GM19238 (cell line): ENCODE measurements at regions not wholly inside any gene's neighbourhood (a gene's known extent, or its start where the extent isn't known, plus 50 kb on each side); places are given as distances from the start of the nearest gene placed in this dataset.
"Not testable (repeated sequence)": the region's sequence is repeated elsewhere in the genome, so short reads cannot be mapped to it uniquely, and the experiment has no call there.

ENCODE experiments used
- DNase-seq: peaks from one replicate; pipeline ENCODE4 v3.0.0; 2011; ENCODE audit warnings: low spot score; ENCODE audit not compliant: insufficient read length

DNA sequence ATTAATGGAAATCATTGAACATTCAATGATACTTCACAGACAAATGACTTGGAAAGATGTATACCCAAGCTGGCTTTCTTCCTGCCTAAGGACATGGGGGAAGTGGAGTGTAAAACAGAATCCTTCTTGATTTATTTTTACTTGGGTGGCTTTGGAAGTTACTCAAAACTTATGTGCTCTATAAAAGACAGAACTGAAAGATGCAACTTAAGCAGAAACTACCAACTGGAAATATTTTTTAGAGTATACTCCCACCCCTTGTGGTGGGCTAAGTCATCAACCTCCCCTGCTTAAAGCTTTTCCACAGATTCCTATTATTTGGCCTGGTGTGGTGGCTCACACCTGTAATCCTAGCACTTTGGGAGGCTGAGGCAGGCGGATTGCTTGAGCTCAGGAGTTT, 126.0 kb upstream of the ATP2B1 start:
- DNase-seq: no peak

- no peak for DNase-seq
These were observed 125.0 kb upstream of the ATP2B1 start for GRCh38 chr12:89833337-89834252.

- no peak for DNase-seq
These were observed 123.7 kb upstream of the ATP2B1 start for GRCh38 chr12:89832336-89832735.

DNA sequence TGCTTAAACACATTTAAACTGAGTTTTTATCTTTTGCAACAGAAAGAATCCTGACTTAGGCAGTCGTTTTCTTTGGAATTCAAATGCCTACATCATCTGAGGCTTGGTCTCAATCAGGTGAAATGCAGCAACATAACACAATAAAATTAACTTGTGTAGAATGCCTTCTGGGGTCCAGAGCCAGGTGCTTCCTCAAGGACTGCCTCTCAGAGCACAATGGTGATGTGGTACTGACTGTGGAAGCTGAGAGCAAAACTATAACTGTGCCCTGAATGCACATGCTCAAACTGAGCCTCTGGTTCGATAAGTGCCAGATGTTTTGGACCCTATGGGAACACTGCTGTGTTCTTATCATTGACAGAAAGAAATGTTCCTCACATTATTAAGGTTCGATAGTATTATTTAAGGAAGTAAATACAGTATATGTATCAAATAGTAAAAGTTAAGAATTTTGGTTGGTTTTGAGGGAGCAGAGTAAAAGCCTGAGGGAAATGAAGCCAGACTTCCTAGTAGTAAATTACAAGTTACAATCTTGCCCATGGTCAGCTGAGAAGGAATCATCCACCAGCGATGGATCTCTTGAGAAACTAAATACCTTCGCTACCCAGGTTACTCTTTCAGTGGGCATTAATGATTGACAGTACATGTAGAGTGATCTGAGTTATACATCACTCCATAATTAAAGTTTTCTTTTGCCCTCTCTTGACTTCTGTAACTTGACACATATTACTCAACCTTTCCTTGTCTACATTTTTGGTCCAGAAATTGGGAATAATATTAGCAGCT, 122.9 kb upstream of the ATP2B1 start:
- no peak for DNase-seq

- DNase-seq: no peak
These were observed 120.9 kb upstream of the ATP2B1 start for GRCh38 chr12:89829434-89829975.

DNA sequence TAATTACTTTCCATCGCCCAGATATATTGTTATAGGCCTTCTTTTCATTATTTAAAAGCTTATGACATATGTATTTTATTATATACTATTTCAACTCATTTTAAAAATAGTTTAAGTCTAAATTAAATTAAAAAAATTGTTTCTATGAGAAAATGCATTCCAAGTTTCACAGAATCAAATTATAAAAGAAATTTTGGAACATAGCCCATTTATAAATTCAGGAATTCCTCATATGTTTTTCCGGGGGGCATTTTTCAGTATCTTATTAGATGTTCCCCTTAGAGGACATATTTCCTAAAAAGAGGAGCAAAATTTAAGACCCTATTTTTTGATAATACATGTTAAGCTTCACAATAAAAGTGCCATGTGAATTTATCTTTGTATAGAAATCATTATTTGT, 119.9 kb upstream of the ATP2B1 start:
- no peak for DNase-seq

DNA sequence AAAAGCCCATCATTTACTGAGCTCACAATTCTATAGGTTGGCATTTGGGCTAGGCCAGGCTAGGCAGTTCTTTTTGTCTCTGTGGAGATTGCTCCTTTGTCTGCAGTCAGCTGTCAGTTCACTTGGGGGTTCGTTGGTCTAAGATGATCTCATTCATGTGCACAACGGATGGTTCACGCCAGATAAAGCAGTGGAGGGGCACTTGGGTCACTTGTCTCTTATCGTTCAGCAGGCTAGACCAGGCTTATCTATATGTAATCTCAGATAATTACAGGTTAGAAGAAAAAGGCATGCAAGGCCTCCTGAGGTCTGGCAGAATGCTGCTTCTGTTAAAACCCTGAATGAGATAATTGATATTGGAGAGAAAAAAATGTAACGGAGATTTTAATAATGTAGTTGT, 119.0 kb upstream of the ATP2B1 start:
- no peak for DNase-seq

DNA sequence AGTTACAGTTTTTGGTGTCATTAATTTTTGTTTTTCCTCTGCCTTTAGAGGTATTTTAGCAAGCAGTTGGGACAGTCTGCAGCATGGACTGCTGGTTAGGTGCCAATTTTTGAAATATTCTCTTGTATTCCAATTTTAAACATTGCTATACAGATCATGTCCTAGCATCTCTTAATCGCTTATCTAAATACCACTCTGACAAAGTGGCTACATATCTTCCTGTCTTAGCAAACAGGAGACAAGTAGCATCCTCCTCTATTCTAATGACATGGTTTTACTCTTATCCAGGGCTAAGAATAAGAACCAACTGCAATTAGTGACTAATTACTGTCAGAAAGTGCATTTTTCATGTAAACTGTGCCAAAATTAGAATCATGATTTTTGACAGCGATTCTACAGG, 117.8 kb upstream of the ATP2B1 start:
- no peak for DNase-seq

- no peak for DNase-seq
These were observed 117.2 kb upstream of the ATP2B1 start for GRCh38 chr12:89825591-89826449.

- DNase-seq: no peak
These were observed 116.2 kb upstream of the ATP2B1 start for GRCh38 chr12:89824822-89825221.

DNA sequence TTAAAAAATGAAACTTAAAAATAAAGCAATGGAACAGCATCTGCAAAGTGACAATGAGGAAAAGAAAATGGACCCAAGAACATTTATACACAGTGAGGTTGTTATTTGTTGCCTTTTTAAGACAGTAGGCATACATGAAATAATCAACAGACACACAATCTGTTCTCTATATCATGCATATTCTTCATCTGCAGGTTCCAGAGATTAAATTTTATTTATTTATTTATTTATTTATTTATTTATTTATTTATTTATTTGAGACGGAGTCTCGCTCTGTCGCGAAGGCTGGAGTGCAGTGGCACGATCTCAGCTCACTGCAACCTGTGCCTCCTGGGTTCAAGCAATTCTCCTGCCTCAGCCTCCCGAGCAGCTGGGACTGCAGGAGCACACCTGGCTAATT, 114.4 kb upstream of the ATP2B1 start:
- DNase-seq: not testable (repeated sequence)

DNA sequence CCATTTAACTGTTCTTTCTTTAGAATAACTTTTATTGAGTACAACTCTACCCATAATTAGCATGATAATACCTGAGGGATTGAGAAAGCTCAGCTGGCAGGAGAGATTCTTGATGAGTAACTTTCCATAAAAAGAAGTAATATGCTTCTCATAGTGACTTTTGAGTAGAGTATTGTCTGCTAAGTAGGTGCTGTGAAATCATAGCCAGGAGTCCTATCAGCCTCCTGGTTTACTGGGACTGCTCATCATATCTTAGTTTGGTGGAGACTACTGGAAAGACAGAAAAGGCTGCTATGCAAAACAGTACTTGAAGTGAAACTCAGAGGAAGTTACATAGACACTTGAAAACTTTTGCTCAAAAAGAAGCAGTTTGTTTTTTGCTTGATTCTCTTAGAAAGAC, 113.3 kb upstream of the ATP2B1 start:
- DNase-seq: no peak

GRCh38 chr12:89817501-89818226, 109.0 kb upstream of the ATP2B1 start:
- DNase-seq: no peak

DNA sequence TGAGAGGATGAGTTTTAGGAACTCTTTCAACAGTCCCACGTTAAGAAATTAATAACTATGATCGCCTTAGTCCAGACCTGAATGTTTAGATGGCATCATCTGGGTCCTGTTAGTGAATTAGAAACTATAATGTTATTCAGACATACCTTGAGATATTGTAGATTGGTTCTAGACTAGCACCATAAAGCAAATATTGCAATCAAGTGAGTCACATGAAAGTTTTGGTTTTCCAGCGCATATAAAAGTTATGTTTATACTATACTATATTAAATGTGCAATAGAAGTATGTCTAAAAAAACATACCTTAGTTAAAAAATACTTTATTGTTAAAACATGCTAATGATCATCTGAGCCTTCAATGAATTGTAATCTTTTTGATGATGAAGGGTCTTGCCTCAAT, 106.6 kb upstream of the ATP2B1 start:
- no peak for DNase-seq

DNA sequence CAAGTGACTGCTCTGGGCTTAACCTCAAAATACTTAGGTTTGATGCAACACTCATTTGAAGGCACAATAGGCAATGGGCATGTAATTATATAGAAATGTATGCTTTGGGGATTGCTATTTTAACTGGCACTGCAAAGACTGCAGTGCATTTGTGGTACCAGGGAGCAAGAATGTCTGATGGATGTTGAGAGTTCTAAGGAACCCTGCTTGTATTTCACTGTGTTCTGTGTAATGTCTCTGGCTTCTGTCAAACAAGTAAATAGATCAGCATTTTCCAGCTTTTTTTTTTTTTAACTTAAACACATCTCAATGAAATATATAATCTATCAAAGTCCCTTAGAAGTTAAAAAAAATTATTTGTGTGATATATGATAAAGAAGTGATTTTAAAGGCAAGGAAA, 94.8 kb upstream of the ATP2B1 start:
- DNase-seq: no peak

GRCh38 chr12:89801284-89801683, 92.6 kb upstream of the ATP2B1 start:
- no peak for DNase-seq

GRCh38 chr12:89800435-89800834, 91.8 kb upstream of the ATP2B1 start:
- DNase-seq: no peak

DNA sequence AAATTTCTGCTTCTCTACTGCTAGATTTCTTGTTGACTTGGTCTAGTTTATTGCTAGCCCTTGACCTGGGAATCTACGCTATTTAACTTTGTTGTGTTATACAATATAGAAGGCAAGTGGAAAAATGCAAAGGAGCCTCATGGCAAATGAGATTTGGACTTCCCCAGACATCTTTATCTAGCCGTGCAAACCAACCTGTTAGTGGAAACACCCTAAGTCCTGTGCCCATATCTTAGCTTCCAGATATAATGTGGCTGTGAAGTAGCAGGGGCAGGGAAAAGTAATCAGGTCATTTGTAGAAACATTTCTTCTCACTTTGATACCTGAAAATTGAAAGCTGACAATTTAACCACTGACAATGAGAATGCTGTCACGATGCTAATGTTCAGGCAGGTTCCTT, 90.7 kb upstream of the ATP2B1 start:
- no peak for DNase-seq

DNA sequence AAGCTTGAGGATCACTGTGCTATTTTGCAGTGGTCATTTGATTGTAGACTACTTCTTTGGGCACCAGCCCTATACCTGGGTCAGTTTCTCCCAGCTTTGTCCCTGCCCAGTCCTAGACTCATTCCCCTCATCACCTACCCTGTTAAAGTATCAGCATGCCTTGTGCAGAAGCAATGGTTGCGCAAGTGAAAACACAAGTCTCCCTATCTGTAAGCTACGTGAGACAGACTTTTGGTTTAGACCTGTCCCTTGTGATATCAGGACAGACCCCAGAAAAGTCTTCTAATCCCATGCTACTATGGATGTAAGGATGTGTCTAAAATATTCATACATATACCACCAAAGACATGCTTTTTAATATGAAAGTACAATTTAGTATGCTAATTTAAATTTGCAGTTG, 88.8 kb upstream of the ATP2B1 start:
- no peak for DNase-seq

GRCh38 chr12:89796798-89797382, 88.3 kb upstream of the ATP2B1 start:
- DNase-seq: no peak
